Prostate gland (tissue), 2 donors: ENCODE measurements at regions not wholly inside any gene's neighbourhood (a gene's known extent, or its start where the extent isn't known, plus 50 kb on each side); places are given as distances from the start of the nearest gene placed in this dataset.

Experiments used
- DNase-seq: peaks from one replicate; pipeline ENCODE4 v3.0.0-alpha.2; 2019; ENCODE audit warnings: low spot score
- H3K27ac ChIP-seq, 2 donors: fragments of 200-600 bp; sonication (generic); 2 replicates each; pipeline ENCODE4 v1.5.1; 2017 to 2019
- H3K27me3 ChIP-seq: fragments of 200-600 bp; sonication (generic); replicated peaks from 2 replicates; pipeline ENCODE4 v1.5.1; 2019; ENCODE audit not compliant: insufficient read depth
- H3K36me3 ChIP-seq, 2 donors: fragments of 200-600 bp; sonication (generic); 1 replicate in 1 of 2; 2 replicates in 1 of 2; pipeline versions ENCODE4 v1.5.1 to v1.8.1; 2017 to 2019
- H3K4me1 ChIP-seq: fragments of 200-600 bp; sonication (generic); replicated peaks from 2 replicates; pipeline ENCODE4 v1.5.1; 2019
- H3K4me3 ChIP-seq, 2 donors: fragments of 200-600 bp; sonication (generic); 2 replicates each; pipeline ENCODE4 v1.5.1; 2017 to 2019
- H3K9me3 ChIP-seq: fragments of 200-600 bp; sonication (generic); 2 replicates; pipeline ENCODE4 v1.5.1; 2017
- CTCF ChIP-seq, 4 experiments: fragments of 200-600 bp in 2 of 4; fragments of 450-650 bp in 2 of 4; sonication (generic) in 2 of 4; IDR thresholded peaks; 1 replicate in 3 of 4; 2 replicates in 1 of 4; pipeline ENCODE4 v1.5.1; 2016 to 2019; ENCODE audit warnings: antibody characterized with exemption in 4 of 4, mild to moderate bottlenecking in 2 of 4, moderate library complexity in 2 of 4
- POLR2A ChIP-seq: fragments of 450-650 bp; IDR thresholded peaks from one replicate; pipeline ENCODE4 v1.6.1; 2016; ENCODE audit warnings: antibody characterized with exemption, mild to moderate bottlenecking
- POLR2AphosphoS5 ChIP-seq: sonication (generic); formaldehyde crosslinking; IDR thresholded peaks from one replicate; pipeline ENCODE4 v1.6.1; 2017; ENCODE audit warnings: antibody characterized with exemption
- WGBS: methylation state at CpG from one replicate; pipeline ENCODE4 v1.1.5; 2018; 5-methylcytosine and 5-hydroxymethylcytosine counted together
- intact Hi-C: fragments of 100-400 bp; cut with DNase I; formaldehyde crosslinking; loops from one replicate; pipeline ENCODE4 v1.14.2; 2022

- H3K4me3 ChIP-seq: no peak overlapping the region
- DNase-seq: no peak
- H3K9me3 ChIP-seq: no peaks in the 10 kb centered on the region
- H3K4me1 ChIP-seq: no peaks in the 10 kb centered on the region
- H3K27me3 ChIP-seq: no peaks in the 10 kb centered on the region
- H3K36me3 ChIP-seq: no peaks in the 10 kb centered on the region
- intact Hi-C loops: no loop called here
- no peak for TF ChIP-seq POLR2A
- no peak for TF ChIP-seq CTCF (IDR thresholded peaks at IDR 0.05)
- TF ChIP-seq POLR2AphosphoS5: no peak
- no peak overlapping the region for H3K27ac ChIP-seq
- WGBS: 87% methylated on average over 3 of the region's 3 CpGs
Observed at GRCh38 chr2:108084311-108084710, 98.0 kb downstream of the SLC5A7 start.

GRCh38 chr2:108092886-108093285 lies 106.6 kb downstream of the SLC5A7 start:
- Histone ChIP-seq H3K36me3 (no peaks in the 10 kb centered on the region), H3K4me3 (no peak overlapping the region), H3K27me3 (no peaks in the 10 kb centered on the region), H3K4me1 (no peaks in the 10 kb centered on the region), H3K27ac (no peak overlapping the region), H3K9me3 (no peaks in the 10 kb centered on the region)
- no peak for TF ChIP-seq POLR2AphosphoS5
- TF ChIP-seq POLR2A: no peak
- TF ChIP-seq CTCF (IDR thresholded peaks at IDR 0.05): no peak
- WGBS: 100% methylated on average over 1 of the region's 1 CpG
- intact Hi-C loops: no loop called here
- DNase-seq: no peak

GRCh38 chr2:108101481-108101880 lies 115.2 kb downstream of the SLC5A7 start:
- Histone ChIP-seq H3K27ac (no peak overlapping the region), H3K4me3 (no peak overlapping the region), H3K27me3 (no peaks in the 10 kb centered on the region), H3K36me3 (no peaks in the 10 kb centered on the region), H3K4me1 (no peaks in the 10 kb centered on the region), H3K9me3 (no peaks in the 10 kb centered on the region)
- 14% methylated on average over 4 of the region's 4 CpGs for WGBS
- no peak for DNase-seq
- intact Hi-C loops: no loop called here
- TF ChIP-seq CTCF (IDR thresholded peaks at IDR 0.05) (no peak), POLR2A (no peak), POLR2AphosphoS5 (no peak)

GRCh38 chr2:108106731-108107130 lies 120.4 kb downstream of the SLC5A7 start:
- Histone ChIP-seq H3K9me3 (no peaks in the 10 kb centered on the region), H3K27ac (no peak overlapping the region), H3K4me1 (no peaks in the 10 kb centered on the region), H3K36me3 (no peaks in the 10 kb centered on the region), H3K27me3 (no peaks in the 10 kb centered on the region), H3K4me3 (no peak overlapping the region)
- no peak for DNase-seq
- WGBS: 12% methylated on average over 3 of the region's 3 CpGs
- TF ChIP-seq CTCF (IDR thresholded peaks at IDR 0.05) (no peak), POLR2AphosphoS5 (no peak), POLR2A (no peak)
- intact Hi-C loops: no loop called here

- H3K27me3 ChIP-seq: no peaks in the 10 kb centered on the region
- TF ChIP-seq CTCF (IDR thresholded peaks at IDR 0.05) (no peak), POLR2AphosphoS5 (no peak)
- no peaks in the 10 kb centered on the region for H3K4me1 ChIP-seq
- H3K36me3 ChIP-seq: no peaks in the 10 kb centered on the region
- WGBS: 84% methylated on average over 2 of the region's 2 CpGs
- intact Hi-C loops: no loop called here
- DNase-seq: no peak
- H3K27ac ChIP-seq: no peak overlapping the region
- no peak overlapping the region for H3K4me3 ChIP-seq
- no peaks in the 10 kb centered on the region for H3K9me3 ChIP-seq
Observed at GRCh38 chr2:108111936-108112335, 125.6 kb downstream of the SLC5A7 start.
